HEK293 (cell line): ENCODE measurements at regions not wholly inside any gene's neighbourhood (a gene's known extent, or its start where the extent isn't known, plus 50 kb on each side); places are given as distances from the start of the nearest gene placed in this dataset.

Experiments
- CTCF ChIA-PET: fragments of 350-600 bp; formaldehyde crosslinking; extraction: SDS; loops from one replicate; lab custom pipeline; 2021; ENCODE audit warnings: antibody characterized with exemption; lab: Yijun Ruan, JAX
- POLR2A ChIA-PET: fragments of 300-600 bp; formaldehyde crosslinking; extraction: SDS; loops from one replicate; lab custom pipeline; 2020; ENCODE audit warnings: antibody characterized with exemption, inconsistent platforms; lab: Yijun Ruan, JAX
- H3K27ac ChIP-seq: fragments of 200-500 bp; sonication (Bioruptor generic); 2 replicates; pipeline ENCODE4 v1.5.1; 2014; ENCODE audit warnings: low read depth, low read length, control low read depth, inconsistent platforms; ENCODE audit errors: extremely low read depth
- H3K36me3 ChIP-seq, 2 experiments: fragments of 200-500 bp in 1 of 2; sonication (Bioruptor generic) in 1 of 2; 1 replicate in 1 of 2; 2 replicates in 1 of 2; pipeline ENCODE4 v1.5.1; 2014 to 2017; ENCODE audit warnings: inconsistent platforms in 2 of 2, low read length in 2 of 2; ENCODE audit not compliant: control insufficient read depth in 2 of 2, insufficient read depth in 1 of 2
- H3K4me1 ChIP-seq: fragments of 200-500 bp; sonication (Bioruptor generic); 2 replicates; pipeline ENCODE4 v1.5.1; 2014; ENCODE audit warnings: mild to moderate bottlenecking, low read length, inconsistent platforms; ENCODE audit not compliant: control insufficient read depth, insufficient read depth
- H3K4me3 ChIP-seq: 2 replicates; pipeline ENCODE4 v1.5.1; 2011; ENCODE audit warnings: low read depth, mild to moderate bottlenecking, control low read depth, low read length, moderate library complexity
- H3K9me3 ChIP-seq: fragments of 200-500 bp; sonication (Bioruptor generic); 2 replicates; pipeline ENCODE4 v1.5.1; 2014; ENCODE audit warnings: low read depth, low read length, inconsistent platforms; ENCODE audit not compliant: control insufficient read depth, insufficient read depth
- KLF8 ChIP-seq: fragments of 450-650 bp; formaldehyde crosslinking; IDR thresholded peaks from 2 replicates; pipeline ENCODE4 v1.5.1; 2016; ENCODE audit warnings: missing biosample characterization, missing genetic modification characterization
- PBX3 ChIP-seq: sonication (generic); formaldehyde crosslinking; IDR thresholded peaks from 2 replicates; pipeline ENCODE4 v1.8.1; 2022; ENCODE audit warnings: mild to moderate bottlenecking, moderate library complexity, missing genetic modification reagents
- PRDM10 ChIP-seq: fragments of 450-650 bp; formaldehyde crosslinking; IDR thresholded peaks from 2 replicates; pipeline ENCODE4 v1.5.1; 2016; ENCODE audit warnings: missing biosample characterization, missing genetic modification characterization
- REST ChIP-seq: fragments of 450-650 bp; formaldehyde crosslinking; IDR thresholded peaks from 2 replicates; pipeline ENCODE4 v1.5.1; 2016; ENCODE audit warnings: missing biosample characterization, missing genetic modification characterization
- SALL2 ChIP-seq: fragments of 450-650 bp; formaldehyde crosslinking; IDR thresholded peaks from 2 replicates; pipeline ENCODE4 v1.5.0; 2017; ENCODE audit warnings: missing biosample characterization, mild to moderate bottlenecking, missing genetic modification characterization, borderline replicate concordance
- TCF7L2 ChIP-seq: IDR thresholded peaks from 2 replicates; pipeline ENCODE4 v1.6.1; 2011; ENCODE audit warnings: low read depth, mild to moderate bottlenecking, inconsistent platforms, low read length, moderate library complexity, borderline replicate concordance
- ZFP3 ChIP-seq: fragments of 450-650 bp; formaldehyde crosslinking; IDR thresholded peaks from 2 replicates; pipeline ENCODE4 v1.5.1; 2016; ENCODE audit warnings: low read depth, missing biosample characterization, missing genetic modification characterization
- ZFP37 ChIP-seq: fragments of 450-650 bp; formaldehyde crosslinking; IDR thresholded peaks from 2 replicates; pipeline ENCODE4 v1.5.1; 2016; ENCODE audit warnings: missing biosample characterization, missing genetic modification characterization
- ZIC2 ChIP-seq: fragments of 450-650 bp; formaldehyde crosslinking; IDR thresholded peaks from 2 replicates; pipeline ENCODE4 v1.5.1; 2016; ENCODE audit warnings: missing biosample characterization, missing genetic modification characterization
- ZNF140 ChIP-seq: fragments of 450-650 bp; formaldehyde crosslinking; IDR thresholded peaks from 2 replicates; pipeline ENCODE4 v1.5.1; 2016; ENCODE audit warnings: missing biosample characterization, missing genetic modification characterization
- ZNF239 ChIP-seq: fragments of 450-650 bp; formaldehyde crosslinking; IDR thresholded peaks from 2 replicates; pipeline ENCODE4 v1.5.1; 2016; ENCODE audit warnings: missing biosample characterization, missing genetic modification characterization
- ZNF311 ChIP-seq: fragments of 450-650 bp; formaldehyde crosslinking; IDR thresholded peaks from 2 replicates; pipeline ENCODE4 v1.5.1; 2017; ENCODE audit warnings: missing biosample characterization, missing genetic modification characterization, borderline replicate concordance
- ZNF324 ChIP-seq: fragments of 450-650 bp; formaldehyde crosslinking; IDR thresholded peaks from 2 replicates; pipeline ENCODE4 v1.5.1; 2016; ENCODE audit warnings: missing biosample characterization, missing genetic modification characterization
- ZNF423 ChIP-seq: fragments of 450-650 bp; formaldehyde crosslinking; IDR thresholded peaks from 2 replicates; pipeline ENCODE4 v1.5.1; 2016; ENCODE audit warnings: missing biosample characterization, missing genetic modification characterization
- ZNF48 ChIP-seq: fragments of 450-650 bp; formaldehyde crosslinking; IDR thresholded peaks from 2 replicates; pipeline ENCODE4 v1.5.1; 2016; ENCODE audit warnings: missing biosample characterization, missing genetic modification characterization
- ZNF521 ChIP-seq: fragments of 450-650 bp; formaldehyde crosslinking; IDR thresholded peaks from 2 replicates; pipeline ENCODE4 v1.5.1; 2017; ENCODE audit warnings: missing biosample characterization, mild to moderate bottlenecking, missing genetic modification characterization
- ZNF529 ChIP-seq: fragments of 450-650 bp; formaldehyde crosslinking; IDR thresholded peaks from 2 replicates; pipeline ENCODE4 v1.5.1; 2017; ENCODE audit warnings: missing genetic modification characterization, missing biosample characterization; ENCODE audit not compliant: insufficient replicate concordance
- ZNF654 ChIP-seq: fragments of 450-650 bp; formaldehyde crosslinking; IDR thresholded peaks from 2 replicates; pipeline ENCODE4 v1.5.1; 2016; ENCODE audit warnings: low read depth, missing biosample characterization, missing genetic modification characterization
- TF ChIP-seq, protein P1 (sequence below): fragments of 450-650 bp; formaldehyde crosslinking; IDR thresholded peaks from 2 replicates; pipeline ENCODE4 v1.5.1; 2016; ENCODE audit warnings: missing biosample characterization, missing genetic modification characterization
- TF ChIP-seq, protein P2 (sequence below): fragments of 450-650 bp; formaldehyde crosslinking; IDR thresholded peaks from 2 replicates; pipeline ENCODE4 v1.5.1; 2016; ENCODE audit warnings: missing biosample characterization, missing genetic modification characterization

DNA sequence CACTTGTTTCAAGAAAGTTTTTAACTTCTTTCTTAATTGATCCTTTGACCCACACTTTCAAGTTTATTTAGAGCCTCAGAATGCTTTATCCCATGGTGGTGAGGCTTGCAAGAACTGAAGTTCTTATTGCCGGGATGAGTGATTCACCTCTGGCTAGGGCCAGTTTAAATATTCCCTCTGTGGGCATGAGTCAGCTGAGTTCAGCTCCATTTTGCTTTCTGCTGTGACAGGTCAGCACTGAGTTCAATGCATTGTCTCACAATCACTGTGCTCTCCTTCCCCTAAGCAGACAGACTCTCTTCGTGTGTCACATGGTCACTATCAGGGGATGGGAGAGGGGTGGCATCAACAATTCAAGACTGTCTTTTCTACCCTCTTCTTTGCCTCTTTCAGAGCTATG is 514.6 kb upstream of the FBXO33 start:
- no peak overlapping the region for H3K27ac ChIP-seq
- CTCF ChIA-PET, result no interaction called here
- TF ChIP-seq PRDM10 (tag by site-specific recombination) (no peak), KLF8 (no peak), ZIC2 (tag by site-specific recombination) (no peak), ZNF654 (tag by site-specific recombination) (no peak), ZNF423 (no peak), ZNF140 (tag by site-specific recombination) (no peak), ZNF239 (tag by site-specific recombination) (no peak), TCF7L2 (no peak), ZFP37 (no peak), ZNF48 (no peak), SALL2 (tag by site-specific recombination) (no peak), ZFP3 (tag by site-specific recombination) (no peak), ZNF324 (tag by site-specific recombination) (no peak), ZNF311 (tag by site-specific recombination) (no peak), REST (tag by site-specific recombination) (no peak), ZNF521 (tag by site-specific recombination) (no peak), ZNF529 (tag by site-specific recombination) (no peak), PBX3 (no peak)
- TF ChIP-seq, protein P1, sequence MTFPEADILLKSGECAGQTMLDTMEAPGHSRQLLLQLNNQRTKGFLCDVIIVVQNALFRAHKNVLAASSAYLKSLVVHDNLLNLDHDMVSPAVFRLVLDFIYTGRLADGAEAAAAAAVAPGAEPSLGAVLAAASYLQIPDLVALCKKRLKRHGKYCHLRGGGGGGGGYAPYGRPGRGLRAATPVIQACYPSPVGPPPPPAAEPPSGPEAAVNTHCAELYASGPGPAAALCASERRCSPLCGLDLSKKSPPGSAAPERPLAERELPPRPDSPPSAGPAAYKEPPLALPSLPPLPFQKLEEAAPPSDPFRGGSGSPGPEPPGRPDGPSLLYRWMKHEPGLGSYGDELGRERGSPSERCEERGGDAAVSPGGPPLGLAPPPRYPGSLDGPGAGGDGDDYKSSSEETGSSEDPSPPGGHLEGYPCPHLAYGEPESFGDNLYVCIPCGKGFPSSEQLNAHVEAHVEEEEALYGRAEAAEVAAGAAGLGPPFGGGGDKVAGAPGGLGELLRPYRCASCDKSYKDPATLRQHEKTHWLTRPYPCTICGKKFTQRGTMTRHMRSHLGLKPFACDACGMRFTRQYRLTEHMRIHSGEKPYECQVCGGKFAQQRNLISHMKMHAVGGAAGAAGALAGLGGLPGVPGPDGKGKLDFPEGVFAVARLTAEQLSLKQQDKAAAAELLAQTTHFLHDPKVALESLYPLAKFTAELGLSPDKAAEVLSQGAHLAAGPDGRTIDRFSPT (tag by site-specific recombination), result no peak
- TF ChIP-seq, protein P2, sequence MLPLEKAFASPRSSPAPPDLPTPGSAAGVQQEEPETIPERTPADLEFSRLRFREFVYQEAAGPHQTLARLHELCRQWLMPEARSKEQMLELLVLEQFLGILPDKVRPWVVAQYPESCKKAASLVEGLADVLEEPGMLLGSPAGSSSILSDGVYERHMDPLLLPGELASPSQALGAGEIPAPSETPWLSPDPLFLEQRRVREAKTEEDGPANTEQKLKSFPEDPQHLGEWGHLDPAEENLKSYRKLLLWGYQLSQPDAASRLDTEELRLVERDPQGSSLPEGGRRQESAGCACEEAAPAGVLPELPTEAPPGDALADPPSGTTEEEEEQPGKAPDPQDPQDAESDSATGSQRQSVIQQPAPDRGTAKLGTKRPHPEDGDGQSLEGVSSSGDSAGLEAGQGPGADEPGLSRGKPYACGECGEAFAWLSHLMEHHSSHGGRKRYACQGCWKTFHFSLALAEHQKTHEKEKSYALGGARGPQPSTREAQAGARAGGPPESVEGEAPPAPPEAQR (tag by site-specific recombination), result no peak
- TF ChIP-seq, all 188 proteins: peak for 0

More for the DNA sequence above, 514.6 kb upstream of the FBXO33 start:
- POLR2A ChIA-PET, result no interaction called here
- H3K36me3 ChIP-seq, result no peaks in the 10 kb centered on the region
- H3K4me3 ChIP-seq, result no peak overlapping the region
- no peaks in the 10 kb centered on the region for H3K9me3 ChIP-seq
- H3K4me1 ChIP-seq, result no peaks in the 10 kb centered on the region
